ENCODE measurements at regions not wholly inside any gene's neighbourhood (a gene's known extent, or its start where the extent isn't known, plus 50 kb on each side); places are given as distances from the start of the nearest gene placed in this dataset.
"Not testable (repeated sequence)": the region's sequence is repeated elsewhere in the genome, so short reads cannot be mapped to it uniquely, and the experiment has no call there.

DNA sequence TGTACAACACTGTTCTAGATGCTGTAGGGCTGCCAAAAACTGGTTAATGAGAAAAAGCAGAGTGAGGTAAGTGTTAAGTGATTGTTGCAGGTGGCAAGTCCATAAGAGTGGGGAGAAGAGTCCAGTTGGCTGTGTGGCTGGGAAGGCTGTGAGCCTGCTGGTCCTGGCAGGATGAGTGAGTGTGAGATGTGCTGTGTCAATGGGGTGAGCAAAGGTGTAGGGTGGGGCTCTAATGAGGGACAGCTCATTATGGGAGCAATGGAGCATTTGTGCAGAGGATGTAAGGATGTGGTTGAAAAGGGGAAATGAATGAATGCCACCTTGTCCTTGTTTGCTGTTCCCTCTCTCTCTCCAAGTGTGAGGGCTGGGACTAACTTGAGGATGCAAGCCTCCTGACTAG lies 145.3 kb upstream of the ROPN1 start:
- no peak for DNase-seq
- Mint-ChIP-seq H3K4me3 (no peak overlapping the region), H3K4me1 (ENCODE audit: low read depth) (no peaks in the 10 kb centered on the region), H3K9me3 (no peaks in the 10 kb centered on the region), H3K36me3 (ENCODE audit: insufficient read depth) (no peaks in the 10 kb centered on the region), H3K27me3 (ENCODE audit: low read depth) (peaks cover 2% of the 10 kb centered on the region)
- ATAC-seq, result no peak

DNA sequence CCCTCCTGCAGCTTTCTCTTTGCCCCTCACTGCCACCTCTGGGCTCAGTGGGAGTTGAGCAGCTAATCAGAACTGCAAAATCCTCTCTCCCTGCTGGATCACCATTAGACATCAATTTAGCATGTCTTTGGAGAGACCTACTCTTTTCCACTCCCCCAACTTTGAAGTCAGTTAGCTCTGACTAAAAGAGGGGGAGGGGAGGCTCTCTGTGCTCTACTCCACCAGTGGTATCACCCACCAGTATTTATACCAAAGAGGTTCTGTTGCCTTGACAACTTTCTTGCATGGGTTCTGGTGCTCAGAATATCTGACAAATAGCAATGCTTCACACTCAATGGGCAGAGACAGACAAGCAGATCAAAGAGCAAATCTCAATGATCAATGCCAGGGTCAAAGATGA lies 146.2 kb upstream of the ROPN1 start:
- H3K4me1 Mint-ChIP-seq (ENCODE audit: low read depth), result no peaks in the 10 kb centered on the region
- no peaks in the 10 kb centered on the region for H3K36me3 Mint-ChIP-seq (ENCODE audit: insufficient read depth)
- no peaks in the 10 kb centered on the region for H3K9me3 Mint-ChIP-seq
- no peak overlapping the region for H3K4me3 Mint-ChIP-seq
- H3K27me3 Mint-ChIP-seq (ENCODE audit: low read depth), result no peaks in the 10 kb centered on the region
- DNase-seq (no peak), ATAC-seq (no peak)

DNA sequence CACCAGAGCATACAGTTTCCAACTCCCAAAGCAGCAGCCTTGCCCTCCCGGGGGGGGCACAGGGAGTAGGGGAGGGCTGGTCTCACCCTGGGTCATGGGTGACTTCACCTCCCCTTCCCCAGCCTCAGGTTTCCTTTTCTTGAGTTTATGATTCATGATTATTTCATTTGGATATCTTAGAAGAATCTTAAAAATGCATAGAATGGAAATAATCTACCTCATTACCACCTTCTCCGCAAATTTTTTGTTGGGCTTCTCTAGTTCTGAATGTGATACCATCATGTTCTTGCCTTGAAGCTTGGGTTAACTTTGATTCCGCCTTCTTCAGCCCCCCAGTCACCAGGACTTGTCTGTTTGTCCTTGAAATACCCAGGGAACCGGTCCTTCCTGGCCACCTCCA lies 148.8 kb upstream of the ROPN1 start:
- Mint-ChIP-seq H3K27me3 (ENCODE audit: low read depth) (peaks cover 1% of the 10 kb centered on the region), H3K4me3 (no peak overlapping the region), H3K9me3 (no peaks in the 10 kb centered on the region), H3K36me3 (ENCODE audit: insufficient read depth) (no peaks in the 10 kb centered on the region), H3K4me1 (ENCODE audit: low read depth) (no peaks in the 10 kb centered on the region)
- ATAC-seq (no peak), DNase-seq (no peak)

DNA sequence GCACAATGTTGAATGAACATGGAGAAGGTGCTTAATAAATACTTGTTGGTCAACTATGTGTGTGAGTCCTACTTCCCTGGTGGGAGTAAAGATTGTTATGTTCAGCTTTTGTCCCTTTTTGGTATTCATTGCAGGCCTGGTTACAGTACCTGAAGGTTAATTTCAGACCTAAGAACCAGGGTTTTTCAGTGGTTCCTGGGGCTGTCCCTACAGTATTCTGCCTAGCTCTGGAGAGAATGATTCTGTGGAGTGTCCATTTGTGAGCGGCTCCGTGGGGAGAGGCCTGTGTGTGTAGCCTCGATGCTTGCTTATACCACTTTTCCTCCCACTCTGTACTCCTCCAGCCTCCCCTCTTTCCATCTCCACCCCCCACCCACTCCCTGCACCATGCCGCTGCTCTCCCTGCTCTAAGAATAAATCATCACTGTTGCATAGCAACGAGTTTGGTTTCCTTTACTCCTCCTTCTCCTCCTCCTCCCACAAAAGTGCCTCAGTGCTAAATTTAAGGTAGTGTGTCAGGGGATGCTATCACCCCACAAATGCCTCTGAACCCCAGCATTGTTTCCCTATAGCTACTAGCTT lies 150.6 kb upstream of the ROPN1 start:
- H3K27me3 Mint-ChIP-seq (ENCODE audit: low read depth), result peaks cover 1% of the 10 kb centered on the region
- H3K4me1 Mint-ChIP-seq (ENCODE audit: low read depth), result no peaks in the 10 kb centered on the region
- no peaks in the 10 kb centered on the region for H3K36me3 Mint-ChIP-seq (ENCODE audit: insufficient read depth)

DNA sequence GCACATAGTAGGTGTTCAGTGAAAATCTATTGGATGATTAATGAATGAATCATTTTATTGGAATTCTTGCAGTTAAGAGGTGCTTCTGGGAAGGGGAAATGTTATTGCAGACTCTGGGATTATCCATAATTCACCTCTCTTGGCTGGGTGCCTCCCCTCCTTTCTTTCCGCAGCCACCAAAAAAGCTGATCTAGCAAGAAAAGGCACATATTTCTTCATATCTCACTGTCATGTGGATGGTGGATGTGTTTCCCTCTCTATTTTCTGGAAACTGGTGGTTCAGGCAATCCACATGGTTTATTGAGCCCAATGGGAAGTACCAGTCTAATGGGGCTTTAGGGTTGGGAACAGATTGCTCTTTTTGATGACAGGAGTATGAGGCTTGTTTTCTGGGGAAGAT lies 151.1 kb upstream of the ROPN1 start:
- Mint-ChIP-seq H3K36me3 (ENCODE audit: insufficient read depth) (no peaks in the 10 kb centered on the region), H3K27me3 (ENCODE audit: low read depth) (peaks cover 1% of the 10 kb centered on the region), H3K4me1 (ENCODE audit: low read depth) (no peaks in the 10 kb centered on the region), H3K4me3 (no peak overlapping the region), H3K9me3 (no peaks in the 10 kb centered on the region)
- ATAC-seq (no peak), DNase-seq (no peak)

More for the DNA sequence above, 150.6 kb upstream of the ROPN1 start:
- ATAC-seq (no peak), DNase-seq (no peak)
- no peak overlapping the region for H3K4me3 Mint-ChIP-seq
- H3K9me3 Mint-ChIP-seq, result no peaks in the 10 kb centered on the region

DNA sequence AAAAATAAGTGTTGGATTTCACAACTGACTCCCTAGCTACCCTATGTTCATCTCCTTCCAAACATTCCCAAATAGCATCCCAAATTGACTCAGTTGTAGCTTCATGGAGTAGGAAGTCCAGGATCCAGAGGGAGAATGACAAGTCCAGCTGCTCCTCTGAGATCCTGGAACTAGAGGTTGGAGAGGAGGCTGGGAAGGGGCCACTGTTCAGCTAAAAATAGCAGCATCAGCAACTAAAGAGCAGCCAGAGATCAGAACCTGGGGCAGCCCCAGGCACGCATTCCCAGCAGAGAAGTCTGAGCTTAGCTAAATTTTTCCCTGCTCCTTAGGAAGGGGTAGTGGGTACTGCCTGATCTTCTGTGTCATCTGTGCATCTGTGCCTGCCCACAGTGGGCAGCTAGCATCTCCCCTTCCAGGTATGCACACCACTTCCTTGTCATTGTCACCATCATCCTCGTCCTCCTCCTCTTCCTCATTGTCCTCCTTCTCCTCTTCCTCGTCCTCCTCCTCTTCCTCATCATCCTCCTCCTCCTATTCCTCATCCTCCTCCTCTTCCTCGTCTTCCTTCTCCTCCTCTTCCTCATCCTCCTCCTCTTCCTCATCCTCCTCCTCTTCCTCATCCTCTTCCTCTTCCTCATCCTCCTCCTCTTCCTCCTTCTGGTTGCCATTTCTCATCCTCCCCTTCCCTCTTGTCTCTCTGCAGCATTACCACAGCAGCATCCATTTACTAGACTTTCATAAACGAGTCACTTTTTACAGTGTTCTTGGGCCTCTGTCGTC lies 152.3 kb upstream of the ROPN1 start:
- peaks cover 1% of the 10 kb centered on the region for H3K27me3 Mint-ChIP-seq (ENCODE audit: low read depth)
- no peaks in the 10 kb centered on the region for H3K36me3 Mint-ChIP-seq (ENCODE audit: insufficient read depth)
- no peak overlapping the region for H3K4me3 Mint-ChIP-seq
- no peaks in the 10 kb centered on the region for H3K4me1 Mint-ChIP-seq (ENCODE audit: low read depth)
- DNase-seq (no peak), ATAC-seq (no peak)
- H3K9me3 Mint-ChIP-seq, result no peaks in the 10 kb centered on the region

DNA sequence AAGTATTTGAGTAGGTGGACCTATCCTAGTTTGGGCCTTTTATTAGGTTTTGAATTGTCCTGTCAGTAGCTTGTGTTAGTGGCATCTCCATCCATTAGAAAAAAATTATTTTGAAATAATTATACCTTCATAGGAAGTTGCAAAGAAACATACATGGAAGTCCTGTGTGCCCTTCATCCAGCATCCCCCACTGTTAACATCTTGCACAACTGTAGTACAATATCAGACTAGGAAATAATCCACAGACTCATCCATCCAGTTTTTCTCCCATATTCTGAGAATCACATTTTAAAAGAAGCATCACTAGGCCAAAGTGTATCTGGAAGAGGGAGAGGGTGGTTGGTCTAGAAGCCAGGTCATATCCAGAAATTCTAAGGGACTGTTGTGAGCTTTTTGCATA lies 155.5 kb upstream of the ROPN1 start:
- H3K4me1 Mint-ChIP-seq (ENCODE audit: low read depth), result no peaks in the 10 kb centered on the region
- no peak for ATAC-seq
- H3K36me3 Mint-ChIP-seq (ENCODE audit: insufficient read depth), result no peaks in the 10 kb centered on the region
- H3K9me3 Mint-ChIP-seq, result no peaks in the 10 kb centered on the region
- peaks cover 3% of the 10 kb centered on the region for H3K27me3 Mint-ChIP-seq (ENCODE audit: low read depth)
- H3K4me3 Mint-ChIP-seq, result no peak overlapping the region
- no peak for DNase-seq

DNA sequence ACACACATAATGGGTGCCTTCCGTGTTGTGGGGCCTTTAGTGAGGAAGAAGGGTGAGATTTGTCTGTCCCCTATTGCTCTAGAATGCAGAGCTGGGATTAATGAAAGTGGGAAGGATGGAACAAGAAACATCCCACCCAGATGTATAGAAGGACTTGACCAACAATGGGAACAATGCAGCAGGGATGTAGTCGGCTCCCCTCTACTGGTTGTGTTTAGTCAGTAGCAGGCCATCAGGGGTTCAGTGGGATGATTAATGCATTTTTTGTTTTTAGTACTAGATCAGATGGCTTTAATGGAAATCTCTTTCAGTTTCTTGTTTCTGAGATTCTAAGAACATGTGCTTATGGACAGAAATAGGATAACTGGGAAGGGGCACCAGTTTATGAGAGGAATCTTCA lies 156.0 kb upstream of the ROPN1 start:
- Mint-ChIP-seq H3K36me3 (ENCODE audit: insufficient read depth) (no peaks in the 10 kb centered on the region), H3K4me3 (no peak overlapping the region), H3K9me3 (no peaks in the 10 kb centered on the region), H3K27me3 (ENCODE audit: low read depth) (peaks cover 3% of the 10 kb centered on the region), H3K4me1 (ENCODE audit: low read depth) (no peaks in the 10 kb centered on the region)
- ATAC-seq, result no peak
- no peak for DNase-seq

DNA sequence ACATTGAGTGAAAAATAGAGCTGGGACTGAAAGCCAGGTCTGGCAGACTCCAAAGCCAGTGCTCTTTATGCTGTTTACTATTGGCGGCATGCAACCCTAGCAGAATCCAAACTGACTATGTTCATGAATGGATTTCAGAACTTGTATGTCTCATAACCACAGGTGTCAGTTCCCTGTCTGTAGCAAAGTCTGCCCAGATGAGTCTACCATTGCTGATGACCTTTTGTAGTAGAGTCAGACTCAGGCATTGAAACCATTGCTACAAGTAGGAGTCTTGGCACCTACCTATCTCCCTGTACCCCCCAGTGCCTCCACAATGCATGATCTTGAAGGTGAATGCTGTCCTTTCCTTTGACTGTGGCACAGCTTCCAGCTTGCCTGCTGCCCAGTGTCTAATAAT lies 157.2 kb upstream of the ROPN1 start:
- Mint-ChIP-seq H3K27me3 (ENCODE audit: low read depth) (peaks cover 3% of the 10 kb centered on the region), H3K36me3 (ENCODE audit: insufficient read depth) (no peaks in the 10 kb centered on the region), H3K4me3 (no peak overlapping the region), H3K9me3 (no peaks in the 10 kb centered on the region), H3K4me1 (ENCODE audit: low read depth) (no peaks in the 10 kb centered on the region)
- DNase-seq (no peak), ATAC-seq (no peak)

DNA sequence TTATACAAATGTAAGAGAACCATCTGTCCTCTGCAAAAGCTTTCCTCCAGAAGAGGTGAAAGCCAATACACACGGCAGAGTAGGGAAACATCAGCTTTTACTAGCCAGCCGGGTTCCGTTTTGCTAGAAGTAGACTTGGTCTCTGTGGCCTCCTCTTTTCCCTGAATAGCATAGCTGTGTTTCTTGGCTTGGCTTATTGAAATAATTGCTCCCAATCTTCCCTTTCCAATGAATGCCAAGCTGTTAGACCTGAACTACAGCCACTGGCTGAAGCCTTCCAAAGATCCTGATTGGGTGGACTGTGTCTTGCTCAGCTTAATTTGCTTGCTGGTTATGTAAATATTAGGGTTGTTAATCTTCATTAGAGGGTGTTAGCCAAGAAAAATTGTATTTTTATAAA lies 157.8 kb upstream of the ROPN1 start:
- H3K27me3 Mint-ChIP-seq (ENCODE audit: low read depth), result peaks cover 2% of the 10 kb centered on the region
- H3K36me3 Mint-ChIP-seq (ENCODE audit: insufficient read depth), result no peaks in the 10 kb centered on the region
- no peak overlapping the region for H3K4me3 Mint-ChIP-seq
- no peaks in the 10 kb centered on the region for H3K4me1 Mint-ChIP-seq (ENCODE audit: low read depth)
- H3K9me3 Mint-ChIP-seq, result no peaks in the 10 kb centered on the region
- ATAC-seq (no peak), DNase-seq (no peak)

DNA sequence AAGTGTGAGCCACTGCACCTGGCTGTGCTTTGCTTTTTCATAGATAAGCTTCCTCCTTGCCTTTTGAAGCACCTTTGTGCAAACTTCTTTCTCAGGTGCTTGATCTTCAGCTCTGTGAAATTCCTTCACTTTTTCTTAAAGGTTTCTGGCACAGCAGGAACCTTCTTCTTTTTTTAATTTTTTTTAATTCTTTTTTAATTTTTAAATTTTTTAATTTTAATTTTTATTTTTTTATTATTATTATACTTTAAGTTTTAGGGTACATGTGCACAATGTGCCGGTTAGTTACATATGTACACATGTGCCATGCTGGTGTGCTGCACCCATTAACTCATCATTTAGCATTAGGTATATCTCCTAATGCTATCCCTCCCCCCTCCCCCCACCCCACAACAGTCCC lies 161.0 kb upstream of the ROPN1 start:
- not testable (repeated sequence) for DNase-seq; H3K36me3 Mint-ChIP-seq (ENCODE audit: insufficient read depth); ATAC-seq; H3K27me3 Mint-ChIP-seq (ENCODE audit: low read depth); H3K4me3 Mint-ChIP-seq; H3K4me1 Mint-ChIP-seq (ENCODE audit: low read depth); H3K9me3 Mint-ChIP-seq

DNA sequence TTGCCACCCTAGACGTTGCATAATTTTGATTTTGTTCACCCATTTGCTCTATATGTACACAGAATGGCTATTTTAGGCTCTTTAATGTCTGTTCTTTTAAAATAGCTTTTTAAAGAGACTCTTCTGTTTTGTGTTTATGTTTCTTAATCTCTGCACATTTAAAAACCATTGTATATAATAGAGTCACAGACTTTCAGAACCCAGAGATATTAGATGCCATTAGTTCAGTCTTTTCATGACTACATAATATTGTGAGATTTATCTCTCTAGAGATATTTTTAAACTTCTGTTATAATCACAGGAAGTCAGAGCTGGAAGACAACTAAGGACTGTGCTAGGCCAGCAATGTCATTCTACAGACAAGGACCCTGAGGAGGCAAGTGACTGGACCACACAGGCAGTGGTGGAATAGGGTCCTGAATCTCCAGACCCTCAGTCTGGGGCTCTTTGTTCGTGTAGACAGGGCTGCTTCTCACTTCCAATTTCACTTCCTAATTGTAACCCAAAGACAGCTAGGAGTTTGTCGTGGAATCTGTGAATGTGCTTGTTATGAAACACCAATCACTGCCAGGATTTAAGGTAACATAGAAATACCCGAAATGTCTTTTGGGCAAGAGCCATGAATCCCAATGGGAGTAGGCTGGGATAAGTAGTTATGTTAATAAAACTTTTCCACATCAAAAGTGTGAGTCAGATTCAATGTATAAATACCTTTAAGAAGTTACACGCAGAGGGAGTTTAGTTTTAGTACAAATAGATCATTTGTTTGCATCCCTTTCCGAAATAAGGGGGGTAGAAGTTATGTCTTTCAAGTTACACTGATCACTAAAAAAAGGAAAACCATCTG lies 165.2 kb upstream of the ROPN1 start:
- Mint-ChIP-seq H3K9me3 (no peaks in the 10 kb centered on the region), H3K4me3 (no peak overlapping the region), H3K36me3 (ENCODE audit: insufficient read depth) (no peaks in the 10 kb centered on the region), H3K4me1 (ENCODE audit: low read depth) (no peaks in the 10 kb centered on the region), H3K27me3 (ENCODE audit: low read depth) (peaks cover 5% of the 10 kb centered on the region)
- ATAC-seq (no peak), DNase-seq (no peak)

DNA sequence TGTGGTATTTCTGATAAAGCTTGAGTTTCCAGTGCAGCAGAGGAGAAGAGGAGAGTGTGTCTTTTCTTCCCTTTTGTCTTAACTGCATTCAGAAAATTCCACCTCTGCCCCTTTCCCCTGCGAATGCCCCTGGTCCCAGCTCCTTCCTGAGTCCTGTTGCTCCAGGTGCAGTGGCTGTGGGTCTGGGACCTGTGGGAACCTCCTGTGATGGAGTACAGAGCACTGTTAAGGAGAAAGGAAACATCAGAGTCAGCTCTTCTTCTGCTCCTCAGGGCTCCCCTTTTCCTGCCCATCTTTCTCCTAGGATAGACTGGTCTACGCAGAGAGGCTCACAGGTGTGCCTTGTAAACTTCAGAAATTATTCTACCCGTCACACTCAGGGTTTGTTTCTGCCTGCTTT lies 165.8 kb upstream of the ROPN1 start:
- Mint-ChIP-seq H3K4me3 (no peak overlapping the region), H3K9me3 (no peaks in the 10 kb centered on the region), H3K4me1 (ENCODE audit: low read depth) (no peaks in the 10 kb centered on the region), H3K36me3 (ENCODE audit: insufficient read depth) (no peaks in the 10 kb centered on the region), H3K27me3 (ENCODE audit: low read depth) (peaks cover 5% of the 10 kb centered on the region)
- ATAC-seq (no peak), DNase-seq (no peak)

DNA sequence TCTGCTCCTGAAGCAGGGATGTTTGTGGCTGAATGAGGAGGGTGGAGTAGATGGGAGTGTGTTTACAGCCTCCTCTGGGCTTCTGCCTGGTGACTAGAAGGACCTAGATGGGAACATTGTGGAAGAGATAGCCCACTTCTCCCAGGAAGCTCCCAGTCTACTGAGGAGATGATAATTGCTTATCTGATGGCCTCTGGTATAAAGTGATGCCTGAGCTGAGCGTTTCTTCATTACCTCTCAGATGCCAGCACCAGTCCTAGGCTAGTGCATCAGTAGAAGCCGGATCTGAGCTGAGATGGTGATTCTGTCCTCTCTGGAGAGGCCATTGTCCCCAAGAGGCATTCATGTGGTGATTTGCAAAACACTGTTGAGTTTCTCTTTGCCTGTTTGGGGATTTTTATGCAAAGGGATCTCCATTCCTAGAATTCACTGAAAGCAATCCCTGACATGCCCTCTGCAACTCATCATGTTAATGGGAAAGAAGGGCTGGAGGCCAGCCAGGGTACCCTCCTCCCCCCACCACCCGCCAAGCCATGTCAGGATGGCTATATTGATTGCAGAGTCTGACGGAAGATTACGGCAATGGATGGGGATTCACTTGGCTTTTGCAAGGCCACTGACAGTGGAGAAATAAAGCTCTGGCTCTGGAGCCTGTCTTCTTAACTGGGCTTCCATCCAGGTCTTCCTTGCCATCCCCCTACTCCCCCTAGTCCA lies 166.4 kb upstream of the ROPN1 start:
- no peak overlapping the region for H3K4me3 Mint-ChIP-seq
- DNase-seq (no peak), ATAC-seq (no peak)
- no peaks in the 10 kb centered on the region for H3K9me3 Mint-ChIP-seq
- no peaks in the 10 kb centered on the region for H3K4me1 Mint-ChIP-seq (ENCODE audit: low read depth)
- no peaks in the 10 kb centered on the region for H3K36me3 Mint-ChIP-seq (ENCODE audit: insufficient read depth)
- peaks cover 5% of the 10 kb centered on the region for H3K27me3 Mint-ChIP-seq (ENCODE audit: low read depth)
